ENCODE measurements at regions not wholly inside any gene's neighbourhood (a gene's known extent, or its start where the extent isn't known, plus 50 kb on each side); places are given as distances from the start of the nearest gene placed in this dataset.

DNA sequence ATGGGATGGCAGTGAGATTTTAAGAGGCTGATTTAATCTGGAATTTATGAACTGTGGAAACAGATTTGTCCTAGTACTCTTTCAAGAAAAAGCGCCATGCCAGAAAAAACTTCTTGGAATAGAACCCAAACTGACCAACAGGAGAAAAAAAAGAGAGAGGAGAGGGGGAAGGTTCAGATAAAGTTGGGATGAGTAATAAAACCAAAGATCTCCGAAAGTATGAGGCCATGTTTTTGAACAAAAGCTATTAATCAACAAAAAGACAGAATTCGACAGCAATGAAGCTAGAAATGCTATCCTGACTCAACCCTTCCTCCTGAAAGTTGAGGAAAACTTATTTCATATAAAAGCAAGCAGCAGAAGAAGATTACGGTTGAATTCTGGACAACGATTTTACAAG lies 135.5 kb downstream of the CEMIP2 start:
- in situ Hi-C loops (cut with MboI; ENCODE audit: low sequenced_read_pairs, unreplicated experiment), result no loop called here
- TF ChIP-seq, protein P1, sequence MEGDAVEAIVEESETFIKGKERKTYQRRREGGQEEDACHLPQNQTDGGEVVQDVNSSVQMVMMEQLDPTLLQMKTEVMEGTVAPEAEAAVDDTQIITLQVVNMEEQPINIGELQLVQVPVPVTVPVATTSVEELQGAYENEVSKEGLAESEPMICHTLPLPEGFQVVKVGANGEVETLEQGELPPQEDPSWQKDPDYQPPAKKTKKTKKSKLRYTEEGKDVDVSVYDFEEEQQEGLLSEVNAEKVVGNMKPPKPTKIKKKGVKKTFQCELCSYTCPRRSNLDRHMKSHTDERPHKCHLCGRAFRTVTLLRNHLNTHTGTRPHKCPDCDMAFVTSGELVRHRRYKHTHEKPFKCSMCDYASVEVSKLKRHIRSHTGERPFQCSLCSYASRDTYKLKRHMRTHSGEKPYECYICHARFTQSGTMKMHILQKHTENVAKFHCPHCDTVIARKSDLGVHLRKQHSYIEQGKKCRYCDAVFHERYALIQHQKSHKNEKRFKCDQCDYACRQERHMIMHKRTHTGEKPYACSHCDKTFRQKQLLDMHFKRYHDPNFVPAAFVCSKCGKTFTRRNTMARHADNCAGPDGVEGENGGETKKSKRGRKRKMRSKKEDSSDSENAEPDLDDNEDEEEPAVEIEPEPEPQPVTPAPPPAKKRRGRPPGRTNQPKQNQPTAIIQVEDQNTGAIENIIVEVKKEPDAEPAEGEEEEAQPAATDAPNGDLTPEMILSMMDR (IDR thresholded peaks at IDR 0.05; ENCODE audit: borderline replicate concordance, control extremely low read depth, extremely low read depth, insufficient read depth, missing control alignments), result no peak
- DNase-seq (ENCODE audit: low spot score), result no peak

DNA sequence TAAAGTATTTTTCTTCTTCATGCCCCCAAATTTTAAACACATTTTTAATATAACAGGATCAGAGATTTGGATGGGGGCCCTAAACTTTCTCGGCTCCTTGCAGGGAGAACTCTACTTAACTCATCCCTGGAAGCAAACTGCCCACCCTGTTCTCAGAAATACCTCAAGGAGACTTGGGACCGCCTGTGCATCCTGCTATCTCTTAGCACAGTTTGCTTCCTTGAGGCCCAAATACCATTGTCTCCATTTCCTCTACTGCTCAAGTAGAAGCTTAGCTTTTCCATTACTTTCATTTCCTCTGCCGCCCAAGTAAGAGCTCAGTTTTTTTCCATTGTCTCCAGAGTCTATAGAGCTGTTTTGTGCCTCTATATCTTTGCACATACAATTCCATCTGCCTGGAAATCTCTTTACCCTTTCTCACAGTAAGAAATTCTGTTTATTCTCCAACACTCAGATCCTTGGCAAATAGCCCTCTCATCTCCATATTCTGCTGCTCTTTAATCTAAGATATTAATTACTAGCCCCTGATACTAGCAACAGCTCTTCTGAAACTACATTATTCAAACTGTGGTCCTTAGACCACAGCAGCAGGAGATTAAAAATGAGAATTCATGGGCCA lies 137.8 kb downstream of the CEMIP2 start:
- DNase-seq (ENCODE audit: low spot score), result no peak
- TF ChIP-seq, protein P1 (IDR thresholded peaks at IDR 0.05; ENCODE audit: borderline replicate concordance, control extremely low read depth, extremely low read depth, insufficient read depth, missing control alignments), result no peak

DNA sequence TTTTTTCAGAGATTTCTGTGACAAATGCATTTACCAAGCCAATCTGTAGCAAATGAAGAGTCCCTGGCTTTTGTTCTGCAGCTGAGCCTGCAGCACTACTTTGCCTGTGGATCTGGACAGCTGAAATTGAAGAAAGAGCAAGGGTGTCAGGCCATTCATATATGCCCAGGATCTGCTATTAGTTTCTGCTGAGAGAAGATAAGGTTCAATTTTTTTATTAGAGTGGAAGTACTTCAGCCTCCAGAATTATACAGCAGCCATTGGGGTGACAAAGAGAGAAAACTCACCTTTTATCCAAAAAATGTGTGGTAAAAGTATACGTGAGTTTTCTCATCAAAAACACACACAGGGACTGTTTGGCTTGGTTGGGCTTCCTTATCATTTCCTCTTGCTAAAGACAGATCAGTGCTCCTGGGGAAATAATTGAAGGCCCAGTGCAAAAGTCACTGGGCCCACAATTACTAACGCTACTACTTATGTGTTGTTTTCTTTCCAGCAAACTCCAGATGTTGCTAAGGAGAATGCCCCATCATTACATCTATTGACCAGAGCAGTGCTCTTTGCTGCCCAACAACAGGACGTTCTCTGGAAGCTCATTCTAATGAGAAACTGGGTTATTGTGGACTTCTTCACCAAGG lies 138.6 kb downstream of the CEMIP2 start:
- DNase-seq (ENCODE audit: low spot score), result no peak
- TF ChIP-seq, protein P1 (IDR thresholded peaks at IDR 0.05; ENCODE audit: borderline replicate concordance, control extremely low read depth, extremely low read depth, insufficient read depth, missing control alignments), result no peak
- in situ Hi-C loops (cut with MboI; ENCODE audit: low sequenced_read_pairs, unreplicated experiment), result no loop called here

More for the DNA sequence above, 137.8 kb downstream of the CEMIP2 start:
- in situ Hi-C loops (cut with MboI; ENCODE audit: low sequenced_read_pairs, unreplicated experiment), result no loop called here

DNA sequence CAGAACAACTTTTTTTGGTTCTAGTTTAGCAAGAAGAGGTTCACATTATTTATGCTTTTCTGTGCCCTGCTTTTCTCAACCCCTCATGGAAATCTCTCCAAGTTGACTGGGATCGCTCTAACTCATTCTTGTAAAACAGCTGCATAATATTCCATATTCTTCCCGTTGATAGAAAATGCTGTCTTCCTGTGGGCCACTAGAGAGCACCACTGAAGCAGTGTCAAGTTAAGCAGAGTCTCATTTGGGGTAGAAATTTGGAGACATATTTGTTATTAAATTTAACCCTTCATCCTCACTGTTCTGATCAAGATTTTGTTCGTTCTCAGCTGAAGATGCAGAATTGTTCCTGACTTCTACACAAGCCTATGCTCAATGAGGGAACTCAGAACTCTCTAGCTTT lies 140.1 kb downstream of the CEMIP2 start:
- DNase-seq (ENCODE audit: low spot score), result no peak

DNA sequence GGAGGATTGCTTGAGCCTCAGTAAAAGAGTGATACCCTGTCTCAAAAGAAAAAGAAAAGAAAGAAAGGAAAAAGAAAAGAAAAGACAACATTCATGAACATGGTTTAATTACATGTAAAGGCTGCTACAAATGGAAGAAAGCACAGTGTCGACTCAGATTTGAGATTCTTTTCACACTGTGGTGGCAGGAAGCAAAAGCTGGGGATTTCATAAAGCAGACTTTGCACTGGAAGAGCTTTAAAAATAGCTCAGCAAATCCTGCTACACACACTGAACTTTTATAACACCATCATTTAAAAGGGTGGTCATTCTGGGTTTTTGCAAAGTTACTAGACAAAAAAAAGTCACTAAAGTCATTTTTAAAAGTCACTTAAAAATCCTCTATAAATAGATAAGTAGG lies 140.8 kb downstream of the CEMIP2 start:
- TF ChIP-seq, protein P1 (IDR thresholded peaks at IDR 0.05; ENCODE audit: borderline replicate concordance, control extremely low read depth, extremely low read depth, insufficient read depth, missing control alignments), result no peak
- no peak for DNase-seq (ENCODE audit: low spot score)
- in situ Hi-C loops (cut with MboI; ENCODE audit: low sequenced_read_pairs, unreplicated experiment), result no loop called here

More for the DNA sequence above, 140.1 kb downstream of the CEMIP2 start:
- in situ Hi-C loops (cut with MboI; ENCODE audit: low sequenced_read_pairs, unreplicated experiment), result no loop called here
- TF ChIP-seq, protein P1 (IDR thresholded peaks at IDR 0.05; ENCODE audit: borderline replicate concordance, control extremely low read depth, extremely low read depth, insufficient read depth, missing control alignments), result no peak

DNA sequence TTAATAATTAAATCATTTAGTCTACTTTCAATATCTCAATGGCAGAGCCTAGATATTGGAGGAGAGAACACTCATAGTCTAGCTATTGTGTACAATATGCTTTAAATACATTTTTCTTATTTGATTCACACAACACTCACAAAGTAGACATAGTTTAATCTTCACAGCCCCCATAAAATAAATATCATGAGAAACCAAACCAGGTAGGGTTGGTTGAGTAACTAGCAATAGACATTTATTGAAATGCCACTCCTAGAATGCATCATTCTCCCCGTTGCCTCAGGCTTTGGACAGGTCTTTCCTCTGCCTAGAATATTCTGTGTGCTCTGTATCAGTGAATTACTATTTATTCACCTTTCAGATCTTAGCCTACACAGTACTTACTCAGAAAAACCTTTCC lies 141.9 kb downstream of the CEMIP2 start:
- in situ Hi-C loops (cut with MboI; ENCODE audit: low sequenced_read_pairs, unreplicated experiment), result no loop called here
- TF ChIP-seq, protein P1 (IDR thresholded peaks at IDR 0.05; ENCODE audit: borderline replicate concordance, control extremely low read depth, extremely low read depth, insufficient read depth, missing control alignments), result no peak
- DNase-seq (ENCODE audit: low spot score), result no peak

Measured in GM13976 (cell line).